ENCODE measurements at regions not wholly inside any gene's neighbourhood (a gene's known extent, or its start where the extent isn't known, plus 50 kb on each side); places are given as distances from the start of the nearest gene placed in this dataset.

- no peak for DNase-seq
Measured at GRCh38 chr1:200245473-200245872, 164.4 kb downstream of the ZNF281 start.

DNA sequence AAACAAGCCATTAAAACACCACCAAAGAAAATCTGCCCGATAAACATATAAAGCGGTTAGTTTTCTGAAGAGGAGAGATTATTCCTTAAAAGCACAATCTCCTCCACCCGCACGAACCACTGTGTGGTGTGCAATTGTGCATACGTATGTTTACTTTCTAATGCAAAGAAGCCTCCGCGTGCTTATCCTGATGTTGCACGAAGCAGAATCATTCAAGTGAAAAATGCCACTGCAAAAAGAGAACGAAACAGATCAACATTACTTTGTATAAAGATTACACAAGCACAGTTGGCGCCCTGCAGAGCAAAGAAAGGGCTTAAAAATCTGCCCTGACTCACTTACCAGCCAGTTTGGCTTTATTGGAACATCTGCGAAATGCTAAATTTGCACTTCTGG lies 166.8 kb downstream of the ZNF281 start:
- no peak for DNase-seq

DNA sequence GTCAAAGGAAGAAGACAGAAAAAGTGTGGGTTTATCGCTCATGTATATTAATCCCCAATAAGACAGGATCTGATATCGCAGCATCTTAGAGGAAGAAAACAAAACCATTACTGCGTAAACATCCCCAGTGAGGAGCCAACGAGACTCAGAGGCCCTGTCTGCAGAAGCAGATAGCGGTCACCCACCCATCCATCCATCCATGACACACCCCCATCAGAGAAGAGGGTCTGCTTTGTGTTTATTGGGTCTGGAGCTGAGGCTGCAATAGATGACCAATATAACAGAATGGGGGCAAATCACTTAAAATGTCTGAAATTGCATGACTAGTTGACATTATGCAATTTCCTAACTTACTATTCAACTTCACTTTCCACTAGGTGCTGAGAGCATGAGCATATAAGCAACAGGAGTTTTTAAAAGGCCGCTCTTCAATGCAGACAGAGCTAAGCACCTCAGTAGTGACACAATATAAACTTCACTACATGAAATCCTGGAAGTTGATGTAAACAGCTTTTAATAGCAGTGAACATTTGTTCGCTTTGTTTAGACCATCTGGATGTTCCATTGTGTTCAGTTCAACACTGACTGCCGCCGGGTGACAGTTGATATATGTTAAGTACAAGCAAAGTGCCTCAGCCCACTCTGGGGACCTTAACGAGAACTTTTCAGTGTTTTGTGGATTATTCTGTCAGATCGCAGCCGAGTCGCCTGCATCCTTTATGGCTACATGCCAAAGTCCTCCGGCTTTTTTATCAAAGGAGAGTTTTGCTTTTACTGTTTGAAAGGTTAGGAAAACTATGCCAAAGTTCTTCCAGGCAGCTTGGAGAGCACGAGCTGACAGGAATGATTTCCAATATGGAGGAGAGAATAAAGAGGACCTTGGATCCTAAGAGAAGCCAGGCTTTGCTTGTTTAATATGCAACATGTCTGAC lies 167.5 kb downstream of the ZNF281 start:
- DNase-seq, result no peak

GRCh38 chr1:200240656-200241055 lies 169.2 kb downstream of the ZNF281 start:
- DNase-seq, result no peak

DNA sequence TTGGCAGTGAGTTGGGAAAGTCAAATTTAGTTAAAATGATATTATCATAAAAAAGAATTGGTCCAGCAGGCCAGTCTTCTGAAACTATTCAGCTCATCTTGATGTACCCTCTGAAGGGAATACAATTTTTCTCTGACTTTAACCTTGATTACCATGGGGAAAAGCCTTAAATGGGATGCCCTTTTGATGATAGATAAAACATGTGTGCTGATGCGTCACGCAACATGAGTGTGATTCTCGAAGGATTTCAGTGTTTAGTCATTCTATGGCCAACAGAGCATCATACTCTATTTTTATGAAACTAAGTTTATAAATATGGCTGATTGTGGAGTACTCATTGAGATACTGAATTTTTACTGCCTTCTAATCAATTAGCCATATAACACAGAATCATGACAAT lies 171.5 kb downstream of the ZNF281 start:
- DNase-seq, result no peak

DNA sequence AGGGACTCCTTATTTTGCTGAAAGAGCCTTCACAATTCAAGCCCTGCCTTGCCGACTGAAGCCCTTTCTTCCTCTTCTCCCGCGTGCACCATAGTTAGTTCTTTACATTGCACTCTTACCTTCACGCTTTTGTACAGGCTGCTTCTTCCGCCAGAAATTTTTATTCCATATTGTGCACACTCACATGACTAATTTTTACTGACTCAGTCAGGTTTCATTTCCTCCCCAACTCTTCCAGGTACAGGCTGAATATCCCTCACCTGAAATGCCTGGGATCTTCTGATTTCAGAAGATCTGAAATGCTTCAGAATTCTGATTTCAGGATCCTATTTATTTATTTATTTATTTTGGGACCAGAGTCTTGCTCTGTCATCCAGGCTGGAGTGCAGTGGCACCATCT lies 172.8 kb downstream of the ZNF281 start:
- DNase-seq, result no peak

GRCh38 chr1:200234938-200235337 lies 174.9 kb downstream of the ZNF281 start:
- DNase-seq, result no peak

- no peak for DNase-seq
Measured at GRCh38 chr1:200233393-200233792, 176.4 kb downstream of the ZNF281 start.

GRCh38 chr1:200231787-200232231 lies 178.0 kb downstream of the ZNF281 start:
- DNase-seq, result no peak

GRCh38 chr1:200230671-200231070 lies 179.2 kb downstream of the ZNF281 start:
- no peak for DNase-seq

DNA sequence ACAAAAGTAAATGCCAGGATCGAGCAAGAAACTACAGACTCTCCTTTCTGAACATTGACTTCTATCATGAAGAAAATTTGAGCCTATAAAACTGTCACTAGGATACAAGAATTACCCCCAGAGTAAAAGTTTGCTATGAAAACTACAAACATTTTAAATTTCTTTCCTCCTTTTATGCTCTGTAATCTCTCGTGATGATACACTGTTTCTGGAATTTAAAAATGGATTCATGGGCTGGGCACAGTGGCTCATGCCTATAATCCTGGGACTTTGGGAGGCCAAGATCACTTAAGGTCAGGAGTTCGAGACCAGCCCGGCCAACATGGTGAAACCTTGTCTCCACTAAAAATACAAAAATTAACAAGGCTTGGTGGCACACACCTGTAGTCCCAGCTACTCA lies 181.3 kb downstream of the ZNF281 start:
- DNase-seq, result no peak

DNA sequence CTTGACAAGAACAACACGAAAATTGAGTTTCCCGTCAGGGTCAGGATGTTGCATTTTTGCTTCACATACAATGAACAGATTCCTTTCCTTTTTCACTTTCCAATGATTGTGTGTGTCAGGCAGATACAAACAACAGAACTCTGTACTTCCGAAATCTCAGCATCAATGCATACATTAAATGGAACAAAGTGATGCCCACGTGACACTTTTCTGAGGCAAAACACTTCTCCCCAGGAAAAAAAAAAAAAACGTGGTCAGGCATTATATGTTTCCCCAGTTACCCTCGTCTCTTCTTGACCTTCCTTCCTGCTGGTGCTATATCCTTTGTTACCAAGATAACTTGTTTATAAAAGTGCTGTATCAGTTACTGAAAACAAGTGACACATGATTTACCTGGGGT lies 181.8 kb downstream of the ZNF281 start:
- no peak for DNase-seq
